NCI-H2029 treated with DMSO at 0.1 percent for 48 hours (cell line): ENCODE measurements at regions not wholly inside any gene's neighbourhood (a gene's known extent, or its start where the extent isn't known, plus 50 kb on each side); places are given as distances from the start of the nearest gene placed in this dataset.
"Not testable (repeated sequence)": the region's sequence is repeated elsewhere in the genome, so short reads cannot be mapped to it uniquely, and the experiment has no call there.

Experiments used
- DNase-seq: peaks from one replicate; lab custom pipeline; 2025; lab: John Stamatoyannopoulos, UW

GRCh38 chr19:30276011-30276882 lies 95.9 kb upstream of the ZNF536 start:
- DNase-seq: no peak

GRCh38 chr19:30276883-30277280 lies 95.3 kb upstream of the ZNF536 start:
- no peak for DNase-seq

DNA sequence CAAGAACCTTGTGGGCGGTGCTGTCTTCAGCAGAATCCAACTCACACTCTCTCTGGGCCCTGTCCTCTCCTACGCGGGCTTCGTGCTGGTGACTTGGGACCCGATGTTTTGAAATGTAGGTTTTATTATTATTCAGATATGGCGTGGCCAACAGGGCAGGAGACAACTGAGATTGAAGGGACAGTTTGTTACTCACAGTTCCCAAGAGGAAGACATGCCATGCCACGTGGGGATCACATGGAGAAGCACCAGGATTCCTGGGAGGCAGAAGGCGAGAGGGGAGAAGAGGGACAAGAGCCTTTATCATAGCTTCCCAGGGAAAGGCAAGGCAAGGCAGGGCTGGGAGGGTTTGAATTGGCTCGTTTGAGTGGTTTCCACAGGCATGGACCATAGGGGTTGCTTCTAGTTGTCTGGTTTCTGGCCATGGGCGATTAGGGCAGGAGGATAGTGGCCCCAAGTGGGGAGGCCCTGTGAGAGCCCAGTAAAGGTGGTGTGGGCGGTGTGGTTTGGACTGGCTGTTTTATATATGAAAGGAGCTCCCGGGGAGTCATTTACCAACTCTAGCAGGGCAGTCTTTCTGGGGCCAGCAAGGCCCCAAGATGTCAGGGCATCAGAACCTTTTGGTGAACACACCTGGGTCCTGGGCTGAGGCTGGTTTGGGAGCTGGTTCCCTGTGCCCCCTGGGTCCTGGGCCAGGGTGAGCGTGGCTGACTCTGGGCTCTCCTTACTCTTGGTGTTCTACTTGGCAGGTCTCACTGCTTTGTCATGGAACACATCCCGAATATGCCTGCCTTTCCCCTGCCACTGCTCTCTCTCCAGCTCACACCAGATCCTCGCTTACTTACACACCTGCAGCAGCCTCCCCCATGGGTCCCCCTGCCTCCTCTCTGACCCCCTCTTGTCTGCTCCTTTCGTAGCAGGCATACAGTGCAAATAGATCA lies 94.0 kb upstream of the ZNF536 start:
- DNase-seq: no peak

DNA sequence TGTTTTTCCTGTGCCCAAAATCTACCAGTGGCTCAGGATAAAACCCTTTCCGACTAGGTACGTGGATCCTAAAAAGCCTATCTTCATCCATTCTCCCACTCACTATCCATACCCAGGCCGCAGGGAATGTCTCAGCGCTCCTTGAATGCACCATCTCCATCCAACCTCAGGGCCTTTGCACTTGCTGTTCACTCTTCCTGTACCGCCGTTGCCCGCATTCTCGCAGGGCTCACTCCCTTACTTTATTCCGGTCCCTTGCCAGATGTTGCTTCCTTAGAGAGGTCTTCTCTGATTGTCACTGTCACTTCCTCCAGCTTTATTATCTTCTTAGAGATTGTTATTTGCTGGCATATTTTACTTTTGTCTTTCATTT lies 93.3 kb upstream of the ZNF536 start:
- no peak for DNase-seq

- DNase-seq: no peak
Observed at GRCh38 chr19:30280018-30280417, 92.2 kb upstream of the ZNF536 start.

DNA sequence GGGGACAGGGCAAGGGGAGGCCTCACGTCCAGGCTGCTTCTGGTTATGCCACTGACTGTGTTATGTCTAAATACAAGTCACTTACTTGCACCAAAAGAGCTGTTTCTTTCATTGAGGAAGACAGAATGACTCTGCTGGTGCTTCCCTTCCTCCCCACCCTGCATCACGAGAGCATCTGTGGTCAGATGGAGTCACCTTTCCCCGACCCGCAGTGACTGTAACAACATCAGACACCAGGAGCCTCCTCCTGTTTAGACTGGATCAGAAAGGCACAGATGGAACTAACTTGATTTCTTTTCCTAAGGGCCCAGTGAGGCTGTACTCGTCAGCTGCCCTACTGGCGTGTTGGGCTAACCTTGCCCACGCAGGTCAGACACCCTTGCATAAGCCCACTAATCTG lies 90.3 kb upstream of the ZNF536 start:
- no peak for DNase-seq

- no peak for DNase-seq
Observed at GRCh38 chr19:30283556-30283955, 88.6 kb upstream of the ZNF536 start.

- no peak for DNase-seq
Observed at GRCh38 chr19:30284209-30284608, 88.0 kb upstream of the ZNF536 start.

DNA sequence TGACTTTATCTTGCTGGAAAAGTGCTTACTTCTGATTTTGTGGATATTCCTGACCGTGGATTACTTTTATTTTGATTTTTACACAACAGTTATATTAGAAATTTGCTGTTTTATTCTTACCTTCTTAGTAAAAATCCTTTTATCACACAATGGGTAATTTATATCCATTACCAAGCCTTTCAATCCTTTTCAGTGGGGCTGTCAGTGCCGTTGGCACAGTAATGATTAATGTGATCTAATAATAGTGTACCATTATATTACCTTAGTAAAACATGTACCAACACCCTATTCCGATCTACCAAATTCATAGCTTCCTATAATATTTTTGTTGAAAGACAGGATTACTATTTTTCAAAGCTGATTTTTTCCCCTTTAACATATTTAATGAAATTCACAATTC lies 87.3 kb upstream of the ZNF536 start:
- no peak for DNase-seq

- no peak for DNase-seq
Observed at GRCh38 chr19:30286378-30286777, 85.8 kb upstream of the ZNF536 start.

- DNase-seq: no peak
Observed at GRCh38 chr19:30287259-30287658, 84.9 kb upstream of the ZNF536 start.

- no peak for DNase-seq
Observed at GRCh38 chr19:30287973-30288372, 84.2 kb upstream of the ZNF536 start.

DNA sequence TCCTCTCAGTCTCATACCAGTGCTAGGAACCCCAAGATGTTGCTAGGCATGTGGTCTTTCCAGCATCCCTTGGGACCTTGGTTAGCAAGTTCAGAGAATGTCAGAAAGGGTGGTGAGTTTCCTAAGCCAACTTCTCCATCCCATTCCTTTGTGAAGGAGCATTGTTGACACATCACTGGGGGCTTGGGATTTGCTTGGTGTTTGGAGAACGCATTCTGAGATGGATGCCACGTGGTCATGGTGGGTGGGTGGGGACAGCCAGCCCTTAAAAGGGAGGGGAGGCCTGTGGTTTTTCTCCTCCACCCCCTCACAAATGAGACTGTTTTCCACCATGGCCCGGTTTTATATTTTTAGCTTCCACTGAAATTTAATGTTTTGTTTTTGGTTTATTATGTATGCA lies 83.3 kb upstream of the ZNF536 start:
- DNase-seq: no peak

- DNase-seq: no peak
Observed at GRCh38 chr19:30289336-30289735, 82.8 kb upstream of the ZNF536 start.

DNA sequence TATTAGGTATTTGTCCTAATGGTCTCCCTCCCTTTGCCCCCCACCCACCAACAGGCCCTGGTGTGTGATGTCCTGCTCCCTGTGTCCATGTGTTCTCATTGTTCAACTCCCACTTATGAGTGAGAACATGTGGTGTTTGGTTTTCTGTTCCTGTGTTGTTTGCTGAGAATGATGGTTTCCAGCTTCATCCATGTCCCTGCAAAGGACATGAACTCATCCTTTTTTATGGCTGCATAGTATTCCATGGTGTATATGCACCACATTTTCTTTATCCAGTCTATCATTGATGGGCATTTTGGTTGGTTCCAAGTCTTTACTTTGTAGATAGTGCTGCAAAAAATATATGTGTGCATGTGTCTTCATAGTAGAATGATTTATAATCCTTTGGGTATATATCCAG lies 81.4 kb upstream of the ZNF536 start:
- DNase-seq: not testable (repeated sequence)

DNA sequence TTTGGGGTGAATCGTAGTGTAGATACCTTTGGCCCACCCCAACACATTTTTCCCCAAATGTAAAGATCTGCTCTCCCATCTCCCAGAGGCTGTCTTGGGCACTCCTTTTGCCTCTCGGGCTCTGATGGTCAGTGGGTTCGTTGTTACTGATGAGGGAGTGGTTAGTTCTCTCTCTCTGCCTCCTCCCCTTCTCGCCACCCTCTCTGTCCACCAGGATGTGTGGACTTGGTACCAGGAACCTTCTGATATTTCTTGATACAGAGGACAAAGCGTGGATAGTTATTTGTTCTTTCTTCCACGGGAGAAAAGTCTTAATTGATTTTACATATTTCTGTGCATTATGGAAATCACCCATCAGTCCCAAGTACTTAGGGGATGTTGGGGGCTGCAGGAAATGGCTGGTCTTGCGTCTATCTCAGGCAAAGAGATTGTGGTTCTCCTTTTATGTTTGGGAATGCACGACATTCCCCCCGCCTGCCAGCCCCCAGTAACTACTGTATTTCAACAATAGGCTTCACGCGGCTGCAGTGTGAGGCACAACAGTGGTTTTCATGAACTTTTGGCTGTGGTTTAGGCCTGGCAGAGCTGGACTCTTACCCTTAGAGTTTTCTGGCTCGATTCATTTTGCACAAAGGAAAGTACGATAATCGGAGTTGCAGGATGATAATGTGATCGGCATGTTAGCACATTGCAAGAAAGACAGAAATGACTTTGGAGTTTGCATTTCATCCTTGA lies 79.0 kb upstream of the ZNF536 start:
- DNase-seq: no peak

GRCh38 chr19:30297969-30298368 lies 74.2 kb upstream of the ZNF536 start:
- DNase-seq: no peak

GRCh38 chr19:30303131-30303654 lies 69.0 kb upstream of the ZNF536 start:
- DNase-seq: no peak

- DNase-seq: no peak
Observed at GRCh38 chr19:30304540-30304939, 67.6 kb upstream of the ZNF536 start.

GRCh38 chr19:30305346-30306060 lies 66.7 kb upstream of the ZNF536 start:
- no peak for DNase-seq

DNA sequence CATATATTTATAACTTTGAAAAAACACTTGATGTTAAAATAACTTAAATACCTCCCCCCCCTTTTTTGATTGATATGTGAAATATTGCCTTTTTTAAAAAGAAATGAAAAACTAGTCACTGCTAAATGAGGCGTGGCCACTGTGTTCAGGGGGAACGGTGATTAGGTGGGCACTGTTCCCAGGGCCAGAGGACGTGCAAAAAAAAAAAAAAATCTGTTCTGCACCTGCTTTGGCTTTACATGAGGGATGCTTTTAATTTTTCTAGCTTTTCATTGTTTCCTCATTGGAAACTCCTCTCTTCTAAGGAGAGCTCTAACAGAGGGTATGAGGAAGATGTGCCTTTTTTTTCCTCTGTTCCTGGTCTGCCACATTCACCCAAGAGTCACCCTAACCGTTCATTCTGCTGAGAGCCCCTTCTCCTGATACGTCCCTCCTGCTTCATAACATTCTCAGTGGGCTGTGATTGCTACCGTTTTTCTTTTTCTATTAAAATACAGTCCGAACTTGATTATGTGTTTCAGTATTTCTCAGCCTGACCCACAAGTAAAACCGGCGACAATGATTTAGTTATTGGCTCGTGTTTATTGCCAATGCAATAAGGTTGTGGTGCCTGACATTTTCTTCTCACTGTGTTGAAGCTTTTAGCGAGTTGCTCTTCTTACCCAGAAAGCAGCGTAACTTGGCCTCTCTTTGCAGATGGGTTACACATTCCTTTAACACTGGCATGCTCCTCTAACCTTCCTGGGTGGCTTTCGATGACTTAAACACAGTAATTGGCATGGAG lies 64.8 kb upstream of the ZNF536 start:
- DNase-seq: no peak
